RWPE1 (cell line): ENCODE measurements at regions not wholly inside any gene's neighbourhood (a gene's known extent, or its start where the extent isn't known, plus 50 kb on each side); places are given as distances from the start of the nearest gene placed in this dataset.

Experiments used
- CTCF ChIA-PET: fragments of 350-600 bp; sonication (Branson Sonifier 250); formaldehyde crosslinking; extraction: SDS; loops from one replicate; lab custom pipeline; 2021; lab: Yijun Ruan, JAX
- POLR2A ChIA-PET: fragments of 400-600 bp; formaldehyde crosslinking; extraction: SDS; loops from one replicate; lab custom pipeline; 2020; ENCODE audit warnings: antibody characterized with exemption; ENCODE audit not compliant: low non-redundant PET; lab: Yijun Ruan, JAX
- DNase-seq: peaks from one replicate; pipeline ENCODE4 v3.0.0; 2012; ENCODE audit warnings: low spot score
- H3K27ac ChIP-seq: fragments of 450-650 bp; 2 replicates; pipeline ENCODE4 v1.5.1; 2017
- CTCF ChIP-seq: fragments of 450-650 bp; conservative IDR thresholded peaks from 2 replicates; pipeline ENCODE4 v1.5.1; 2017; ENCODE audit warnings: low read depth, mild to moderate bottlenecking

GRCh38 chr3:137079571-137079970 is 121.8 kb downstream of the IL20RB start:
- CTCF ChIA-PET: no interaction called here

GRCh38 chr3:137081711-137082110 is 123.9 kb downstream of the IL20RB start:
- no peak for DNase-seq
- no peak overlapping the region for H3K27ac ChIP-seq
- CTCF ChIA-PET: no interaction called here
- TF ChIP-seq CTCF: no peak
- POLR2A ChIA-PET: no interaction called here

More at GRCh38 chr3:137079571-137079970, 121.8 kb downstream of the IL20RB start:
- POLR2A ChIA-PET: no interaction called here
- no peak for TF ChIP-seq CTCF
- no peak for DNase-seq
- H3K27ac ChIP-seq: no peak overlapping the region

GRCh38 chr3:137082763-137083162 is 125.0 kb downstream of the IL20RB start:
- CTCF ChIA-PET: no interaction called here
- no peak for TF ChIP-seq CTCF

GRCh38 chr3:137083332-137083731 is 125.5 kb downstream of the IL20RB start:
- ChIA-PET POLR2A (no interaction called here), CTCF (no interaction called here)
- no peak for DNase-seq
- TF ChIP-seq CTCF: no peak
- H3K27ac ChIP-seq: no peak overlapping the region

More at GRCh38 chr3:137082763-137083162, 125.0 kb downstream of the IL20RB start:
- H3K27ac ChIP-seq: no peak overlapping the region
- POLR2A ChIA-PET: no interaction called here
- no peak for DNase-seq

- no peak for TF ChIP-seq CTCF
- ChIA-PET POLR2A (no interaction called here), CTCF (interaction anchor here (0.6 kb wide), 1 partner anchor 50 kb away, joined by 3 read pairs; no protein-coding TSS in a partner anchor)
- DNase-seq: no peak
- no peak overlapping the region for H3K27ac ChIP-seq
These were observed 126.8 kb downstream of the IL20RB start for GRCh38 chr3:137084586-137084985.

- H3K27ac ChIP-seq: no peak overlapping the region
- no peak for DNase-seq
- ChIA-PET CTCF (interaction anchor here (1.8 kb wide), 1 partner anchor 8 kb away, joined by 9 read pairs; no protein-coding TSS in a partner anchor), POLR2A (no interaction called here)
- no peak for TF ChIP-seq CTCF
These were observed 139.6 kb downstream of the IL20RB start for GRCh38 chr3:137097386-137097785.
